ENCODE measurements at regions not wholly inside any gene's neighbourhood (a gene's known extent, or its start where the extent isn't known, plus 50 kb on each side); places are given as distances from the start of the nearest gene placed in this dataset.

GRCh38 chr20:6213311-6213710, 90.5 kb upstream of the FERMT1 start:
- intact Hi-C loops (cut with DNase I), result no loop called here

GRCh38 chr20:6212903-6213302, 90.1 kb upstream of the FERMT1 start:
- intact Hi-C loops (cut with DNase I), result no loop called here
- no peak for DNase-seq

More at GRCh38 chr20:6213311-6213710, 90.5 kb upstream of the FERMT1 start:
- no peak for DNase-seq

- intact Hi-C loops (cut with DNase I), result no loop called here
- DNase-seq, result no peak
These were observed 86.3 kb upstream of the FERMT1 start for GRCh38 chr20:6209093-6209492.

- intact Hi-C loops (cut with DNase I), result no loop called here
- no peak for DNase-seq
These were observed 77.3 kb upstream of the FERMT1 start for GRCh38 chr20:6200092-6200491.

DNA sequence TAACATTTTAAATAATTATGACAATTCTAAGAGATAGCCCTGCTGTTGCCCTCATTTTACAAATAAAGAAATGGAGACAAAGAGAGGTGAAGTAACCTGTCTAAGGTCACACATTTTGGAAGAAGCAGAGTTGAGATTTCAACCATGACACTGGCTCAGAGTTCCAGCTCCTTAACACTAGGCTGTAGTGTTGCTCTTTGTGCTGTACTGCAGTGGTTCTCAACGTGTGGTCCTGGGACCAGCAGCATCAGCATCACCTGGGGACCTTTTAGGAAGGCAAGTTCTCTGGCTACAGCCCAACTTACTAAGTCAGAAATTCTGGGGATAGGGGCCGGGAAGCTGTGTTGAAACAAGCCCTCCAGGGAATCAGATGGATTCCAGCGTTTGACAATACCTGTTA, 62.4 kb upstream of the FERMT1 start:
- intact Hi-C loops (cut with DNase I), result no loop called here
- DNase-seq, result no peak

- intact Hi-C loops (cut with DNase I), result no loop called here
- no peak for DNase-seq
These were observed 61.3 kb upstream of the FERMT1 start for GRCh38 chr20:6184086-6184485.

GRCh38 chr20:6180531-6180930, 57.7 kb upstream of the FERMT1 start:
- DNase-seq, result no peak
- intact Hi-C loops (cut with DNase I), result no loop called here

GRCh38 chr20:6178537-6178936, 55.7 kb upstream of the FERMT1 start:
- intact Hi-C loops (cut with DNase I), result no loop called here
- DNase-seq, result peak in 7 of 42 donors; percentile 12 to 48 (median 28)

DNA sequence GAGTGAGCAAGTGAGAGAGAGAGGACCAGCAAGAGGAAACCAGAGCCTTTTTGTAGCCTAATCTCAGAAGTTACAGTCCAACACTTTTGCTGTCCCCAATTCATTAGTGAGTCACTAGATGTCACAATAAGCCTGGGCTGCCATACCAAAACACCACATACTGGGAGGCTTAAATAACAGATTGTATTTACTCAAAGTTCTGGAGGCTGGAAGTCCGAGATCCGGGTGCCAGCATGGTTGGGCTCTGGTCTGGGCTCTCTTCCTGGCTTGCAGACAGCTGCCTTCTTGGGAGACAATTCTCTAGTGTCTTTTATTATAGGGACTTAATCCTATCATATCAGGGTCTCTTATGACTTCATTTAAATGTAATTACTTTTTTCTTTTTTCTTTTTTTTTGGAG, 50.7 kb upstream of the FERMT1 start:
- no peak for DNase-seq
- intact Hi-C loops (cut with DNase I), result no loop called here

Data from head of caudate nucleus (tissue), 42 donors.